Nucleus accumbens (tissue), 56 donors: ENCODE measurements at regions not wholly inside any gene's neighbourhood (a gene's known extent, or its start where the extent isn't known, plus 50 kb on each side); places are given as distances from the start of the nearest gene placed in this dataset.
"Not testable (repeated sequence)": the region's sequence is repeated elsewhere in the genome, so short reads cannot be mapped to it uniquely, and the experiment has no call there.

Source experiments
- DNase-seq, 56 donors: peaks; one replicate each; lab custom pipeline; 2025; lab: John Stamatoyannopoulos, UW

- DNase-seq = no peak
Observed at GRCh38 chr2:103166456-103167324, 404.9 kb downstream of the TMEM182 start.

- DNase-seq = no peak
Observed at GRCh38 chr2:103167599-103167998, 405.8 kb downstream of the TMEM182 start.

GRCh38 chr2:103169861-103170260 is 408.0 kb downstream of the TMEM182 start:
- DNase-seq = no peak

- no peak for DNase-seq
Observed at GRCh38 chr2:103172821-103173220, 411.0 kb downstream of the TMEM182 start.

GRCh38 chr2:103174711-103175110 is 412.9 kb downstream of the TMEM182 start:
- no peak for DNase-seq

GRCh38 chr2:103176294-103176915 is 414.6 kb downstream of the TMEM182 start:
- peak in 9 of 56 donors; percentile 2 to 29 (median 10) for DNase-seq

- peak in 23 of 56 donors; percentile 4 to 68 (median 32) for DNase-seq
Observed at GRCh38 chr2:103179798-103180197, 418.0 kb downstream of the TMEM182 start.

- DNase-seq = no peak
Observed at GRCh38 chr2:103183061-103183460, 421.2 kb downstream of the TMEM182 start.

- no peak for DNase-seq
Observed at GRCh38 chr2:103196802-103197201, 435.0 kb downstream of the TMEM182 start.

GRCh38 chr2:103200774-103201173 is 438.9 kb downstream of the TMEM182 start:
- not testable (repeated sequence) for DNase-seq

GRCh38 chr2:103208916-103209315 is 447.1 kb downstream of the TMEM182 start:
- no peak for DNase-seq

GRCh38 chr2:103213028-103213542 is 451.3 kb downstream of the TMEM182 start:
- no peak for DNase-seq

GRCh38 chr2:103218516-103218915 is 456.7 kb downstream of the TMEM182 start:
- DNase-seq = no peak

- no peak for DNase-seq
Observed at GRCh38 chr2:103219398-103219797, 457.6 kb downstream of the TMEM182 start.

- no peak for DNase-seq
Observed at GRCh38 chr2:103222969-103223368, 461.1 kb downstream of the TMEM182 start.

- no peak for DNase-seq
Observed at GRCh38 chr2:103230796-103231195, 469.0 kb downstream of the TMEM182 start.

GRCh38 chr2:103232865-103233264 is 471.0 kb downstream of the TMEM182 start:
- no peak for DNase-seq

- DNase-seq = no peak
Observed at GRCh38 chr2:103233691-103234090, 471.9 kb downstream of the TMEM182 start.

GRCh38 chr2:103235283-103235682 is 473.5 kb downstream of the TMEM182 start:
- no peak for DNase-seq

- no peak for DNase-seq
Observed at GRCh38 chr2:103249462-103249861, 487.6 kb downstream of the TMEM182 start.

- no peak for DNase-seq
Observed at GRCh38 chr2:103252781-103253180, 490.9 kb downstream of the TMEM182 start.

GRCh38 chr2:103254611-103255010 is 492.8 kb downstream of the TMEM182 start:
- DNase-seq = no peak
